GM23338 (cell line): ENCODE measurements at regions not wholly inside any gene's neighbourhood (a gene's known extent, or its start where the extent isn't known, plus 50 kb on each side); places are given as distances from the start of the nearest gene placed in this dataset.

ENCODE experiments used
- ATAC-seq: fragments of 200-7000 bp; cut with Tn5 transposase; 3 replicates; pipeline ENCODE4 v1.9.1; 2020
- DNase-seq: peaks from one replicate; pipeline ENCODE4 v3.0.0-alpha.2; 2015; ENCODE audit warnings: low spot score
- H2AFZ ChIP-seq: fragments of 200-600 bp; sonication (generic); 2 replicates; pipeline ENCODE4 v1.8.0; 2016; ENCODE audit warnings: antibody characterized with exemption, mild to moderate bottlenecking, moderate library complexity
- H3F3A ChIP-seq: fragments of 200-600 bp; sonication (generic); replicated peaks from 2 replicates; pipeline ENCODE4 v1.8.0; 2017; ENCODE audit warnings: antibody characterized with exemption, mixed run types, low read depth
- H3K27ac ChIP-seq: fragments of 200-600 bp; sonication (generic); 2 replicates; pipeline ENCODE4 v1.6.1; 2016; ENCODE audit warnings: low read depth
- H3K27me3 ChIP-seq: fragments of 200-600 bp; sonication (generic); 2 replicates; pipeline ENCODE4 v1.8.0; 2016; ENCODE audit warnings: mild to moderate bottlenecking, mixed run types, moderate library complexity; ENCODE audit not compliant: insufficient read depth
- H3K36me3 ChIP-seq: fragments of 200-600 bp; sonication (generic); 2 replicates; pipeline ENCODE4 v1.8.0; 2016; ENCODE audit warnings: mild to moderate bottlenecking; ENCODE audit not compliant: insufficient read depth
- H3K4me1 ChIP-seq: fragments of 200-600 bp; sonication (generic); 2 replicates; pipeline ENCODE4 v1.8.0; 2016; ENCODE audit warnings: mild to moderate bottlenecking, moderate library complexity; ENCODE audit not compliant: insufficient read depth
- H3K4me2 ChIP-seq: fragments of 200-600 bp; sonication (generic); 2 replicates; pipeline ENCODE4 v1.7.1; 2017; ENCODE audit warnings: mixed run types
- H3K4me3 ChIP-seq: fragments of 200-600 bp; sonication (generic); 2 replicates; pipeline ENCODE4 v1.6.1; 2016; ENCODE audit warnings: mixed run types
- H3K79me2 ChIP-seq: fragments of 200-600 bp; sonication (generic); replicated peaks from 2 replicates; pipeline ENCODE4 v1.8.0; 2017; ENCODE audit warnings: mild to moderate bottlenecking; ENCODE audit not compliant: insufficient read depth
- H3K9me2 ChIP-seq: fragments of 200-600 bp; sonication (generic); 2 replicates; pipeline ENCODE4 v1.8.0; 2017; ENCODE audit not compliant: insufficient read depth
- H4K20me1 ChIP-seq: fragments of 200-600 bp; sonication (generic); replicated peaks from 2 replicates; pipeline ENCODE4 v1.8.0; 2017; ENCODE audit warnings: mild to moderate bottlenecking; ENCODE audit not compliant: insufficient read depth
- H3K27ac Mint-ChIP-seq: 2 replicates; pipeline ENCODE4 v1.8.0; 2020; ENCODE audit warnings: inconsistent platforms, mild to moderate bottlenecking, moderate library complexity, mixed read lengths
- H3K27me3 Mint-ChIP-seq: 3 replicates; pipeline ENCODE4 v1.8.0; 2022; ENCODE audit warnings: low read depth, mild to moderate bottlenecking, moderate library complexity, mixed read lengths, inconsistent platforms; ENCODE audit not compliant: insufficient read depth, poor library complexity
- H3K36me3 Mint-ChIP-seq: 3 replicates; pipeline ENCODE4 v1.8.0; 2021; ENCODE audit warnings: low read depth, mild to moderate bottlenecking, inconsistent platforms, moderate library complexity, mixed read lengths
- H3K4me1 Mint-ChIP-seq: 3 replicates; pipeline ENCODE4 v1.8.0; 2020; ENCODE audit warnings: mild to moderate bottlenecking, inconsistent platforms, mixed read lengths
- H3K4me3 Mint-ChIP-seq: 3 replicates; pipeline ENCODE4 v1.8.0; 2021; ENCODE audit warnings: moderate library complexity, mild to moderate bottlenecking, inconsistent platforms, mixed read lengths
- H3K9me3 Mint-ChIP-seq: 3 replicates; pipeline ENCODE4 v1.8.0; 2020; ENCODE audit warnings: moderate library complexity, mild to moderate bottlenecking, inconsistent platforms, mixed read lengths
- CREB1 ChIP-seq: fragments of 250-450 bp; sonication (Bioruptor Pico); IDR thresholded peaks from 2 replicates; pipeline ENCODE4 v1.5.0; 2020; ENCODE audit warnings: low read depth, mild to moderate bottlenecking, moderate library complexity
- CTCF ChIP-seq, 2 experiments: fragments of 200-600 bp in 1 of 2; sonication (generic) in 1 of 2; conservative IDR thresholded peaks; 2 replicates each; pipeline versions ENCODE4 v1.5.1 to v1.6.1; 2016 to 2017; ENCODE audit warnings: antibody characterized with exemption in 2 of 2, low read depth in 2 of 2, mild to moderate bottlenecking in 2 of 2, moderate library complexity in 1 of 2
- ETS1 ChIP-seq: IDR thresholded peaks from 2 replicates; pipeline ENCODE4 v1.6.1; 2016; ENCODE audit warnings: antibody characterized with exemption
- EZH2 ChIP-seq: fragments of 200-600 bp; sonication (generic); IDR thresholded peaks from one replicate; pipeline ENCODE4 v1.8.0; 2017; ENCODE audit warnings: antibody characterized with exemption, mild to moderate bottlenecking, low read depth; ENCODE audit not compliant: unreplicated experiment
- EZH2phosphoT487 ChIP-seq: fragments of 200-600 bp; sonication (generic); IDR thresholded peaks from one replicate; pipeline ENCODE4 v1.8.1; 2018; ENCODE audit warnings: antibody characterized with exemption; ENCODE audit not compliant: unreplicated experiment
- JUNB ChIP-seq: IDR thresholded peaks from one replicate; pipeline ENCODE4 v1.6.1; 2016; ENCODE audit warnings: antibody characterized with exemption; ENCODE audit not compliant: unreplicated experiment
- NANOG ChIP-seq: IDR thresholded peaks from 2 replicates; pipeline ENCODE4 v1.6.1; 2016; ENCODE audit warnings: antibody characterized with exemption, borderline replicate concordance
- POLR2AphosphoS5 ChIP-seq: IDR thresholded peaks from 2 replicates; pipeline ENCODE4 v1.6.1; 2016; ENCODE audit warnings: antibody characterized with exemption, low read depth
- STAT1 ChIP-seq: IDR thresholded peaks from one replicate; pipeline ENCODE4 v1.6.1; 2016; ENCODE audit warnings: antibody characterized with exemption; ENCODE audit not compliant: unreplicated experiment
- ZNF114 ChIP-seq: fragments of 250-450 bp; sonication (Bioruptor Pico); IDR thresholded peaks from 2 replicates; pipeline ENCODE4 v1.5.0; 2020; ENCODE audit warnings: mild to moderate bottlenecking, moderate library complexity
- ZNF331 ChIP-seq: fragments of 250-450 bp; sonication (Bioruptor Pico); IDR thresholded peaks from 2 replicates; pipeline ENCODE4 v1.5.0; 2020; ENCODE audit warnings: low read depth, mild to moderate bottlenecking, moderate library complexity
- ZNF462 ChIP-seq: fragments of 250-450 bp; sonication (Bioruptor Pico); IDR thresholded peaks from 2 replicates; pipeline ENCODE4 v1.5.0; 2020; ENCODE audit warnings: mild to moderate bottlenecking, moderate library complexity
- TF ChIP-seq, protein P1 (sequence below): IDR thresholded peaks from one replicate; pipeline ENCODE4 v1.6.1; 2018; ENCODE audit warnings: antibody characterized with exemption; ENCODE audit not compliant: unreplicated experiment

DNA sequence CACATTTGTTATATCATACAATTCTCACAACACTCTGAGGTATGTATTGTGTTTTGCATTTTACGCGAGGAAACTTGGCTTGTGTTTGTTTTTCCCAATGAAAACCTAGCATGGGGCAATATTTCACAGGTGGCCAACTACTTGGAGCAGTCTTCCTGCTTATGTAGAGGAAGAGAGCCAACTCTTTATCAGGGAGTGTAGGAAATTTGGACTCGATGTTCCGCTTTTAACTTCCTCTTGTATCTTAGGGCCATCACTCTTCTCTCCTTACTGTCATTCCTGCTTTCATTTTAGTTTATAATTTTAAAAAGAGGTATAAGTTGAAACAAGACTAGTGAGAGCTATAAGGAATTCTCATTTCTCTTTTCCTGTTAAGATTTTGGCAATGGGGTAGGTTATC is 107.7 kb upstream of the RPS6KA3 start:
- H3K4me2 ChIP-seq, result no peak overlapping the region
- H3F3A ChIP-seq, result no peaks in the 10 kb centered on the region
- DNase-seq, result no peak
- H3K4me1 ChIP-seq, result no peaks in the 10 kb centered on the region
- no peak overlapping the region for H3K27ac Mint-ChIP-seq
- no peaks in the 10 kb centered on the region; the same call in 2 of the 3 replicates for H3K4me1 Mint-ChIP-seq
- TF ChIP-seq CREB1, result no peak
- TF ChIP-seq EZH2, result no peak
- TF ChIP-seq ZNF462 (CRISPR knock-in tag), result no peak
- TF ChIP-seq ZNF331 (CRISPR knock-in tag), result no peak
- no peak for TF ChIP-seq ETS1
- no peak for TF ChIP-seq CTCF (conservative IDR thresholded peaks at IDR 0.05; ENCODE audit: low read depth in 2 of 2)
- TF ChIP-seq STAT1, result no peak
- TF ChIP-seq NANOG, result no peak
- no peak for TF ChIP-seq EZH2phosphoT487
- TF ChIP-seq POLR2AphosphoS5, result no peak
- TF ChIP-seq, protein P1, sequence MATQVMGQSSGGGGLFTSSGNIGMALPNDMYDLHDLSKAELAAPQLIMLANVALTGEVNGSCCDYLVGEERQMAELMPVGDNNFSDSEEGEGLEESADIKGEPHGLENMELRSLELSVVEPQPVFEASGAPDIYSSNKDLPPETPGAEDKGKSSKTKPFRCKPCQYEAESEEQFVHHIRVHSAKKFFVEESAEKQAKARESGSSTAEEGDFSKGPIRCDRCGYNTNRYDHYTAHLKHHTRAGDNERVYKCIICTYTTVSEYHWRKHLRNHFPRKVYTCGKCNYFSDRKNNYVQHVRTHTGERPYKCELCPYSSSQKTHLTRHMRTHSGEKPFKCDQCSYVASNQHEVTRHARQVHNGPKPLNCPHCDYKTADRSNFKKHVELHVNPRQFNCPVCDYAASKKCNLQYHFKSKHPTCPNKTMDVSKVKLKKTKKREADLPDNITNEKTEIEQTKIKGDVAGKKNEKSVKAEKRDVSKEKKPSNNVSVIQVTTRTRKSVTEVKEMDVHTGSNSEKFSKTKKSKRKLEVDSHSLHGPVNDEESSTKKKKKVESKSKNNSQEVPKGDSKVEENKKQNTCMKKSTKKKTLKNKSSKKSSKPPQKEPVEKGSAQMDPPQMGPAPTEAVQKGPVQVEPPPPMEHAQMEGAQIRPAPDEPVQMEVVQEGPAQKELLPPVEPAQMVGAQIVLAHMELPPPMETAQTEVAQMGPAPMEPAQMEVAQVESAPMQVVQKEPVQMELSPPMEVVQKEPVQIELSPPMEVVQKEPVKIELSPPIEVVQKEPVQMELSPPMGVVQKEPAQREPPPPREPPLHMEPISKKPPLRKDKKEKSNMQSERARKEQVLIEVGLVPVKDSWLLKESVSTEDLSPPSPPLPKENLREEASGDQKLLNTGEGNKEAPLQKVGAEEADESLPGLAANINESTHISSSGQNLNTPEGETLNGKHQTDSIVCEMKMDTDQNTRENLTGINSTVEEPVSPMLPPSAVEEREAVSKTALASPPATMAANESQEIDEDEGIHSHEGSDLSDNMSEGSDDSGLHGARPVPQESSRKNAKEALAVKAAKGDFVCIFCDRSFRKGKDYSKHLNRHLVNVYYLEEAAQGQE, result no peak
- no peak for TF ChIP-seq JUNB
- no peak for TF ChIP-seq ZNF114
- no peaks in the 10 kb centered on the region for H4K20me1 ChIP-seq
- H3K79me2 ChIP-seq, result no peaks in the 10 kb centered on the region
- no peak overlapping the region for H3K4me3 ChIP-seq
- no peaks in the 10 kb centered on the region for H3K27me3 ChIP-seq
- H3K27me3 Mint-ChIP-seq, result no peaks in the 10 kb centered on the region
- no peak overlapping the region for H2AFZ ChIP-seq
- ATAC-seq, result no peak
- H3K27ac ChIP-seq, result no peak overlapping the region
- H3K9me3 Mint-ChIP-seq, result no peaks in the 10 kb centered on the region
- no peaks in the 10 kb centered on the region for H3K9me2 ChIP-seq
- no peaks in the 10 kb centered on the region for H3K36me3 Mint-ChIP-seq
- no peak overlapping the region for H3K4me3 Mint-ChIP-seq
- no peaks in the 10 kb centered on the region for H3K36me3 ChIP-seq
